HG02588 (cell line): ENCODE measurements at regions not wholly inside any gene's neighbourhood (a gene's known extent, or its start where the extent isn't known, plus 50 kb on each side); places are given as distances from the start of the nearest gene placed in this dataset.

ENCODE experiments used
- ATAC-seq: cut with Tn5 transposase; IDR thresholded peaks from one replicate; pipeline ENCODE4 v1.9.1; 2021; ENCODE audit warnings: mild to moderate bottlenecking, moderate library complexity; ENCODE audit not compliant: unreplicated experiment

- ATAC-seq: no peak
These were observed 442.4 kb downstream of the CCSER2 start for GRCh38 chr10:84770824-84771223.

- peak; percentile 72 for ATAC-seq
These were observed 455.0 kb downstream of the CCSER2 start for GRCh38 chr10:84783386-84783785.

GRCh38 chr10:84783909-84784308, 455.5 kb downstream of the CCSER2 start:
- no peak for ATAC-seq

- ATAC-seq: no peak
These were observed 456.4 kb downstream of the CCSER2 start for GRCh38 chr10:84784749-84785148.

GRCh38 chr10:84789026-84789425, 460.6 kb downstream of the CCSER2 start:
- no peak for ATAC-seq

GRCh38 chr10:84798312-84798711, 469.9 kb downstream of the CCSER2 start:
- ATAC-seq: no peak

GRCh38 chr10:84801156-84801555, 472.8 kb downstream of the CCSER2 start:
- no peak for ATAC-seq

- ATAC-seq: no peak
These were observed 473.5 kb downstream of the CCSER2 start for GRCh38 chr10:84801916-84802315.

- no peak for ATAC-seq
These were observed 476.8 kb downstream of the CCSER2 start for GRCh38 chr10:84805149-84805548.

GRCh38 chr10:84811113-84811512, 482.7 kb downstream of the CCSER2 start:
- no peak for ATAC-seq

- ATAC-seq: no peak
These were observed 490.6 kb downstream of the CCSER2 start for GRCh38 chr10:84818961-84819360.

GRCh38 chr10:84820120-84820519, 491.7 kb downstream of the CCSER2 start:
- no peak for ATAC-seq

- no peak for ATAC-seq
These were observed 492.2 kb downstream of the CCSER2 start for GRCh38 chr10:84820596-84820995.

- ATAC-seq: no peak
These were observed 494.7 kb downstream of the CCSER2 start for GRCh38 chr10:84822931-84823630.

- ATAC-seq: no peak
These were observed 496.1 kb downstream of the CCSER2 start for GRCh38 chr10:84824525-84824924.

- no peak for ATAC-seq
These were observed 496.9 kb downstream of the CCSER2 start for GRCh38 chr10:84825330-84825729.

GRCh38 chr10:84826704-84827103, 498.3 kb downstream of the CCSER2 start:
- ATAC-seq: no peak

GRCh38 chr10:84829131-84829530, 500.7 kb downstream of the CCSER2 start:
- no peak for ATAC-seq

- no peak for ATAC-seq
These were observed 508.8 kb downstream of the CCSER2 start for GRCh38 chr10:84837041-84837812.

- ATAC-seq: no peak
These were observed 509.5 kb downstream of the CCSER2 start for GRCh38 chr10:84837877-84838276.

GRCh38 chr10:84838851-84839250, 510.5 kb downstream of the CCSER2 start:
- ATAC-seq: no peak

GRCh38 chr10:84842593-84842992, 514.2 kb downstream of the CCSER2 start:
- no peak for ATAC-seq
